Smooth muscle cell (in vitro differentiated cells): ENCODE measurements at regions not wholly inside any gene's neighbourhood (a gene's known extent, or its start where the extent isn't known, plus 50 kb on each side); places are given as distances from the start of the nearest gene placed in this dataset.

Experiments used
- DNase-seq: peaks from one replicate; lab custom pipeline; 2025; ENCODE audit not compliant: unreplicated experiment; lab: John Stamatoyannopoulos, UW
- H2AFZ ChIP-seq: fragments of 200-600 bp; sonication (generic); 2 replicates; pipeline ENCODE4 v1.6.0; 2016; ENCODE audit warnings: antibody characterized with exemption, low read depth, mild to moderate bottlenecking
- H3F3A ChIP-seq: fragments of 200-600 bp; sonication (generic); 2 replicates; pipeline ENCODE4 v1.6.0; 2017; ENCODE audit warnings: antibody characterized with exemption, low read depth
- H3K27ac ChIP-seq: fragments of 200-600 bp; sonication (generic); 2 replicates; pipeline ENCODE4 v1.5.1; 2016; ENCODE audit warnings: low read depth, mild to moderate bottlenecking
- H3K27me3 ChIP-seq: fragments of 200-600 bp; sonication (generic); 2 replicates; pipeline ENCODE4 v1.6.1; 2016; ENCODE audit warnings: low read depth, mild to moderate bottlenecking
- H3K36me3 ChIP-seq: fragments of 200-600 bp; sonication (generic); 2 replicates; pipeline ENCODE4 v1.5.1; 2016; ENCODE audit warnings: low read depth
- H3K4me1 ChIP-seq: fragments of 200-600 bp; sonication (generic); 2 replicates; pipeline ENCODE4 v1.5.1; 2016; ENCODE audit warnings: low read depth
- H3K4me2 ChIP-seq: fragments of 200-600 bp; sonication (generic); 2 replicates; pipeline ENCODE4 v1.6.0; 2016; ENCODE audit warnings: mild to moderate bottlenecking
- H3K4me3 ChIP-seq: fragments of 200-600 bp; sonication (generic); 2 replicates; pipeline ENCODE4 v1.5.1; 2016; ENCODE audit warnings: mild to moderate bottlenecking
- H3K79me2 ChIP-seq: fragments of 200-600 bp; sonication (generic); 2 replicates; pipeline ENCODE4 v1.6.0; 2016; ENCODE audit warnings: low read depth, mild to moderate bottlenecking
- H3K9ac ChIP-seq: fragments of 200-600 bp; sonication (generic); 2 replicates; pipeline ENCODE4 v1.6.0; 2016; ENCODE audit warnings: low read depth
- H3K9me3 ChIP-seq: fragments of 200-600 bp; sonication (generic); replicated peaks from 2 replicates; pipeline ENCODE4 v1.5.1; 2016; ENCODE audit warnings: low read depth
- H4K20me1 ChIP-seq: fragments of 200-600 bp; sonication (generic); 2 replicates; pipeline ENCODE4 v1.6.0; 2016; ENCODE audit warnings: low read depth
- WGBS: methylation state at CpG from one replicate; pipeline ENCODE4 v1.1.7; 2016; ENCODE audit warnings: low lambda C conversion rate; 5-methylcytosine and 5-hydroxymethylcytosine counted together
- TF ChIP-seq, protein P1 (sequence below): fragments of 200-600 bp; sonication (generic); IDR thresholded peaks from 2 replicates; pipeline ENCODE4 v1.5.1; 2017; ENCODE audit warnings: borderline replicate concordance, mild to moderate bottlenecking, antibody characterized with exemption; ENCODE audit not compliant: insufficient read depth, poor library complexity, severe bottlenecking

DNA sequence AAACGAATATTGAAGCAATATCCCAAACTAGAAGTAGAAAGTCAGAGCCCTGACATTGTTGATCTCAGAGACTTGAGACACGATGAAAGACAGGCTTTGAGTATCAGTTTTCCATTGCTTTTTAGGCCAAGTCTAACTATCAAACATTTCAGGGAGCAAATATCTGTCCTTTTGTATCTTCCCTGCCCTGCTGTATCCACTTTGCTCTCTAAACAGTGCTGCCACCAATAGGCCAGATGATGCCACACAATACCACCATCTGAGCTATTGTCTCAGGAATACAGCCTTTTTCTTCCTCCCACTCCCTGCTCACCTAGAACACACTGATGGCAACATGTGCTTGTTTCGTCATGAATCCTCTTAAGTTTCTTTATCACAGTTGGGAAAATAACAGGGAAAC, 62.6 kb upstream of the SPAG17 start:
- no peaks in the 10 kb centered on the region for H4K20me1 ChIP-seq
- H3K9me3 ChIP-seq, result no peaks in the 10 kb centered on the region
- H3F3A ChIP-seq, result no peaks in the 10 kb centered on the region
- no peak overlapping the region for H2AFZ ChIP-seq
- H3K27ac ChIP-seq, result no peak overlapping the region
- H3K36me3 ChIP-seq, result no peaks in the 10 kb centered on the region
- peaks cover 7% of the 10 kb centered on the region for H3K4me1 ChIP-seq
- no peak overlapping the region for H3K4me2 ChIP-seq
- H3K4me3 ChIP-seq, result no peak overlapping the region
- TF ChIP-seq, protein P1, sequence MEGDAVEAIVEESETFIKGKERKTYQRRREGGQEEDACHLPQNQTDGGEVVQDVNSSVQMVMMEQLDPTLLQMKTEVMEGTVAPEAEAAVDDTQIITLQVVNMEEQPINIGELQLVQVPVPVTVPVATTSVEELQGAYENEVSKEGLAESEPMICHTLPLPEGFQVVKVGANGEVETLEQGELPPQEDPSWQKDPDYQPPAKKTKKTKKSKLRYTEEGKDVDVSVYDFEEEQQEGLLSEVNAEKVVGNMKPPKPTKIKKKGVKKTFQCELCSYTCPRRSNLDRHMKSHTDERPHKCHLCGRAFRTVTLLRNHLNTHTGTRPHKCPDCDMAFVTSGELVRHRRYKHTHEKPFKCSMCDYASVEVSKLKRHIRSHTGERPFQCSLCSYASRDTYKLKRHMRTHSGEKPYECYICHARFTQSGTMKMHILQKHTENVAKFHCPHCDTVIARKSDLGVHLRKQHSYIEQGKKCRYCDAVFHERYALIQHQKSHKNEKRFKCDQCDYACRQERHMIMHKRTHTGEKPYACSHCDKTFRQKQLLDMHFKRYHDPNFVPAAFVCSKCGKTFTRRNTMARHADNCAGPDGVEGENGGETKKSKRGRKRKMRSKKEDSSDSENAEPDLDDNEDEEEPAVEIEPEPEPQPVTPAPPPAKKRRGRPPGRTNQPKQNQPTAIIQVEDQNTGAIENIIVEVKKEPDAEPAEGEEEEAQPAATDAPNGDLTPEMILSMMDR, result peak; percentile 20
- 75% methylated on average over 3 of the region's 3 CpGs for WGBS
- H3K79me2 ChIP-seq, result no peaks in the 10 kb centered on the region
- H3K27me3 ChIP-seq, result peaks cover 3% of the 10 kb centered on the region
- H3K9ac ChIP-seq, result no peak overlapping the region
- DNase-seq, result no peak

DNA sequence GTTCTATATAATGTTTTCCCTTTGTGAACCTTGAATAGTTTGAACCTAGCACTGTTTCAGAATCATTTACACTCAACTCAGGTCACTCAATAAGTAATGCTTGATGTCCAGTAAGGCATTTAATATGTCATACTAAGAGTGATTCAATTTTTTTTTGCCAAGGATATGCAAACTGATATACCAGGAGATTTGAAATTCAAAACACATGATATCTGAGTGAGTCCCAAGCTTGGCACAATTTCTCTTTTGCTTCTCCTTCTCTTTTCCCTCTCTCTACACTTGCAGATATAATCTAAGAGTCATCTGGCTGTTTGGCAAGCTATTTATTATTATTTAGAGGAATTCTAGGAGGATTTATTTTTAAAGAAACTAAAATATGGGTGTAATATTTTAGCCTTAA, 61.6 kb upstream of the SPAG17 start:
- H3K36me3 ChIP-seq, result no peaks in the 10 kb centered on the region
- H4K20me1 ChIP-seq, result no peaks in the 10 kb centered on the region
- no peak overlapping the region for H3K4me2 ChIP-seq
- no peaks in the 10 kb centered on the region for H3F3A ChIP-seq
- H3K27me3 ChIP-seq, result no peaks in the 10 kb centered on the region
- H3K79me2 ChIP-seq, result no peaks in the 10 kb centered on the region
- no peak for DNase-seq
- H3K4me1 ChIP-seq, result peaks cover 7% of the 10 kb centered on the region
- H3K4me3 ChIP-seq, result no peak overlapping the region
- no peaks in the 10 kb centered on the region for H3K9me3 ChIP-seq
- no peak overlapping the region for H2AFZ ChIP-seq
- no peak overlapping the region for H3K9ac ChIP-seq
- H3K27ac ChIP-seq, result no peak overlapping the region
- TF ChIP-seq, protein P1, result no peak

DNA sequence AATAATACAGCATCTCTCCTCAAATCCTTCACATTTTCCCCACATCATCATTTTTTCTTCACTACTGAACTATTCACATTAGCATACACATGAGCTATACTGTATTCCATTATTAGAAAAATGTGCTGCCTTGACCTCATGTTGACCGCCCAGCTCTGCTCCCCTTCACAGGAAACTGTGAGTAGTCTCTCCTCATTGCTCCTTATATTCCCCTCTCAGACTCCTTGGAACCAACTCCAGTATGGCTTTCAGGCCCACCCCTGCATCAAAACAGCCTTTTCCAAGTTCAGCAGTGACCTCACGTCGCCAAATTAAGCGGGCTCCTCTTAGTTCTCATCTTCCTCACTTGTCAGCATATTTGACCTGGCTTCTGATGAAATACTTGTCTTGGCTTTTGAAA, 59.2 kb upstream of the SPAG17 start:
- TF ChIP-seq, protein P1, result no peak
- Histone ChIP-seq H3K4me2 (no peak overlapping the region), H3K4me1 (no peaks in the 10 kb centered on the region), H3K79me2 (no peaks in the 10 kb centered on the region), H3F3A (no peaks in the 10 kb centered on the region), H3K9me3 (no peaks in the 10 kb centered on the region), H4K20me1 (no peaks in the 10 kb centered on the region), H3K9ac (no peak overlapping the region), H3K36me3 (no peaks in the 10 kb centered on the region), H3K27ac (no peak overlapping the region), H3K4me3 (no peak overlapping the region), H2AFZ (no peak overlapping the region), H3K27me3 (no peaks in the 10 kb centered on the region)
- 34% methylated on average over 4 of the region's 4 CpGs for WGBS
- DNase-seq, result no peak

DNA sequence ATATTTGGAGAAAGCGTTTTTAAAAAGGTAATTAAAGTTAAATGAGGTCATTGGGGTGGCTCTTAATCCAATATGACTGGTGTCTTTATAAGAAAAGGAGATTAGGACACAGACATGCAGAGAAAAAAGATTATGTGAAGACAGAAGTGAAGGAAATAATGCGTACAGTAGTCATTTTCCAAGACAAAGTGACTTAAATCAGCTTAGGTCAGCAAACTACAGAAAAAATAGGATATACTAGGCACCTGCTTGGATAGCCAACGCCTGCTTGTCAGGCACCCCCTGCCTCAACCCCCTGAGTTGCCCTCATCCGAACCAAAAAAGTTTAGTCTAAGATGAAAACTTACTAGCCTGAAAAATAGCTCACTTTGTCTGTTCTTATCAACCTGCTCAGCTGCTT, 58.2 kb upstream of the SPAG17 start:
- 89% methylated on average over 4 of the region's 4 CpGs for WGBS

More for the DNA sequence above, 58.2 kb upstream of the SPAG17 start:
- Histone ChIP-seq H3K27ac (no peak overlapping the region), H3K4me2 (no peak overlapping the region), H3K9ac (no peak overlapping the region), H2AFZ (no peak overlapping the region), H3K9me3 (no peaks in the 10 kb centered on the region), H3K4me1 (no peaks in the 10 kb centered on the region), H3K79me2 (no peaks in the 10 kb centered on the region), H3K4me3 (no peak overlapping the region), H3F3A (no peaks in the 10 kb centered on the region), H3K27me3 (no peaks in the 10 kb centered on the region), H3K36me3 (no peaks in the 10 kb centered on the region), H4K20me1 (no peaks in the 10 kb centered on the region)
- TF ChIP-seq, protein P1, result no peak
- DNase-seq, result no peak
